ENCODE measurements at regions not wholly inside any gene's neighbourhood (a gene's known extent, or its start where the extent isn't known, plus 50 kb on each side); places are given as distances from the start of the nearest gene placed in this dataset.

DNA sequence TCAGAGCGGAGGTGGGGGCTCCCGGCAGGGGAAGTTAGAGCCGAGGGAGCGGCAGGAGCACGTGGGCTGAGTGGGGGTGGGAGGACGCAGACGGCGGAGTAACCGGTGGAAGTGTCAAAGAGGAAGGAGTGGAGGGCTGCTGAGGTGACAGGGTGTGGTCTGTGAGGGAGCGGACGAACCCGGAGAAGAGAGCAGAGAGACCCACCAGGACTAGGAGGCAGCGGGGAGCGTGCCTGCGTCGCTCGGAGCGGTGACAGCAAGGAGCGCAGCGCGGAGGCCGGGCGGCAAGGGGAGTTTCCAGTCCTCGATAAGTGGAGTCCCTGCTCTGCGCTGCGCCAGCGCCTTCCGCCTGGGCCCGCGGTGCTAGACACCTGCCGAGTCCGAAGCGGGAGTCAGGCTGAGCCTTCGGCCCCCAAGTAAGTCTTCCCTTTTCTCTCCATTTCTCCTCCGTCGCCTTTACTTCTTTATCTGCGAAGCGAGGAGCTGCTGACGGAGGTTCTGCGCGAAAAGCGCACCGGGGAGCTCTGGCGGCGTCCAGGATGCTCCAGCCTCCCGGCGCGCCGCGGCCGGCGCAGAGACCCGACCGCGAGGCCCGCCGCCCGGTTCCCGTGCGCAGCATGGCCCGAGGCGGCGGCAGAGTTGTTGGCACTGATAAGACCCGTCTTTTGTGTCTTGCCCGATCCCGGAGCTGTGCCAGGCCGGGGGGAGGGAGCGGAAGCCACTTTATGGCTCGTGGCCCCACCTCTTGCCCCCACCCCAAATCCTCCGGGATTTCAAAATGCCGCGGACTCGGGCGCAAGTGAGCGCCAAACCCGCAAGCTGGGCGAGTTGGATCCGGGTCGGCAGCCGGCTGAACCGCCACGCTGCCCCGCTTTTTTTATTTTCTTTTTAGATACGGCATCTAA, 533.0 kb upstream of the SEMA6D start:
- TF ChIP-seq, protein P1, sequence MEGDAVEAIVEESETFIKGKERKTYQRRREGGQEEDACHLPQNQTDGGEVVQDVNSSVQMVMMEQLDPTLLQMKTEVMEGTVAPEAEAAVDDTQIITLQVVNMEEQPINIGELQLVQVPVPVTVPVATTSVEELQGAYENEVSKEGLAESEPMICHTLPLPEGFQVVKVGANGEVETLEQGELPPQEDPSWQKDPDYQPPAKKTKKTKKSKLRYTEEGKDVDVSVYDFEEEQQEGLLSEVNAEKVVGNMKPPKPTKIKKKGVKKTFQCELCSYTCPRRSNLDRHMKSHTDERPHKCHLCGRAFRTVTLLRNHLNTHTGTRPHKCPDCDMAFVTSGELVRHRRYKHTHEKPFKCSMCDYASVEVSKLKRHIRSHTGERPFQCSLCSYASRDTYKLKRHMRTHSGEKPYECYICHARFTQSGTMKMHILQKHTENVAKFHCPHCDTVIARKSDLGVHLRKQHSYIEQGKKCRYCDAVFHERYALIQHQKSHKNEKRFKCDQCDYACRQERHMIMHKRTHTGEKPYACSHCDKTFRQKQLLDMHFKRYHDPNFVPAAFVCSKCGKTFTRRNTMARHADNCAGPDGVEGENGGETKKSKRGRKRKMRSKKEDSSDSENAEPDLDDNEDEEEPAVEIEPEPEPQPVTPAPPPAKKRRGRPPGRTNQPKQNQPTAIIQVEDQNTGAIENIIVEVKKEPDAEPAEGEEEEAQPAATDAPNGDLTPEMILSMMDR (IDR thresholded peaks at IDR 0.05; ENCODE audit: low read depth, low read length, poor library complexity, severe bottlenecking): no peak
- no peak for TF ChIP-seq EZH2phosphoT487 (IDR thresholded peaks at IDR 0.05; ENCODE audit: borderline replicate concordance, low read length)
